ENCODE measurements at regions not wholly inside any gene's neighbourhood (a gene's known extent, or its start where the extent isn't known, plus 50 kb on each side); places are given as distances from the start of the nearest gene placed in this dataset.

DNA sequence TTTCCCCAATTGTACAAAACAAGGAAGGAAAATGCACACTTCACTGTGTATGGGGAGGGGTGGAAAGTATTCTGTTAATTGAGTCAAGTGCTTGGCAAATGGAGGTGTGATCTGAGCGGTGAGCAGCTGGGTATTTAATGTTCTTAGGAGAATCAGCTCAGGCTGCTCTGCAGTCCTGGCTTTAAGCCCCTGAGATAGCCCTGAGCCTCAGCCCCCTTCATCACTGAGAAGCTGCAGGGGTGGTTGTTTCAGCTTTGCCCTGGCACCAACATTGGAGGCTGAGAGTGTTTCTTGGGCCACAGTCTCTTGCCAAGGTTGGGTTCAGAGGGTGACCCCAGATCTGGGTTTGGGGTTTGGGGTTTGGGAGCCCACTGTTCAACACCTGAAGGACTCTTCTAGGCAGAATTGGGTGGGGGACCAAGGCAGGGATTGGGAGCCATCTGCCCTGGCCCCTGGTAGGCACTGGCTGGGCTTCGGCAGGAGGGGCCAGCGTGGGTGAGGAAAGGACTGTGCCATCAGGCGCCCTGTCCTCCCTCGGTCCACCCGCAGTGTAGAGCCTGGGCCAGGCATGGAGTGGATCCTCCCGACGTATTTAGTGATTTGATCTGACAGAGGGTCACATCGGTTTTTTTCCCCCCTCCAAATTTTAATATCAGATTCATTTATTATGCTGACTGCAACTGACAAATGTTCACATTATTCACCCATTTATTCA is 66.7 kb upstream of the ZNF536 start:
- intact Hi-C loops (cut with micrococcal nuclease) (no loop called here), dilution Hi-C loops (cut with HindIII; ENCODE audit: low sequenced_read_pairs, unreplicated experiment) (no loop called here), in situ Hi-C loops (cut with MboI; ENCODE audit: low sequenced_read_pairs) (no loop called here)
- Histone ChIP-seq H4K5ac (ENCODE audit: low read depth, low read length) (no peak overlapping the region), H2BK15ac (ENCODE audit: low read depth, low read length) (no peak overlapping the region), H2BK120ac (ENCODE audit: low read depth, low read length) (no peak overlapping the region), H3K27me3 (ENCODE audit: control insufficient read depth, insufficient read depth, low read length) (no peaks in the 10 kb centered on the region), H4K20me1 (ENCODE audit: insufficient read depth, low read length) (no peaks in the 10 kb centered on the region), H2BK5ac (ENCODE audit: low read depth, low read length, poor library complexity, severe bottlenecking) (no peak overlapping the region), H2AFZ (replicated peaks; ENCODE audit: low read length, poor library complexity) (no peak overlapping the region), H3K79me1 (ENCODE audit: low read depth in 1 of 2, low read length in 2 of 2) (no peaks in the 10 kb centered on the region), H3K36me3 (ENCODE audit: control insufficient read depth, insufficient read depth, low read length) (no peaks in the 10 kb centered on the region), H3K9me3 (ENCODE audit: control insufficient read depth, insufficient read depth, low read length) (peaks cover 20% of the 10 kb centered on the region), H3K23ac (ENCODE audit: low read depth, low read length) (no peak overlapping the region), H4K91ac (ENCODE audit: insufficient read depth, low read depth, low read length) (no peak overlapping the region), H2BK20ac (ENCODE audit: low read depth, low read length) (no peak overlapping the region), H3K18ac (ENCODE audit: low read depth, low read length) (no peak overlapping the region), H3K14ac (replicated peaks; ENCODE audit: low read depth, low read length) (no peak overlapping the region), H3K9me1 (ENCODE audit: insufficient read depth, low read length) (no peaks in the 10 kb centered on the region), H3K9ac (ENCODE audit: low read depth, low read length) (no peak overlapping the region), H4K8ac (ENCODE audit: low read depth in 2 of 2, low read length in 2 of 2) (no peak overlapping the region), H2AK5ac (ENCODE audit: low read depth, low read length) (no peak overlapping the region), H3K56ac (ENCODE audit: extremely low read depth, insufficient read depth, low read length) (no peak overlapping the region), H2AK9ac (replicated peaks; ENCODE audit: low read depth, low read length, poor library complexity) (no peak overlapping the region), H3K4me1 (ENCODE audit: control insufficient read depth, insufficient read depth, low read length) (no peaks in the 10 kb centered on the region), H3K4me2 (ENCODE audit: low read depth, low read length) (no peak overlapping the region), H3K4ac (ENCODE audit: low read depth, low read length) (no peak overlapping the region), H3K4me3 (ENCODE audit: insufficient read depth, low read depth, low read length) (no peak overlapping the region), H3K27ac (ENCODE audit: insufficient read depth, low read length) (no peak overlapping the region)
- WGBS, 2 experiments (ENCODE audit: extremely low coverage in 2 of 2, insufficient read length in 1 of 2), result 82% methylated on average over 2 of the region's 9 CpGs; no CpG with 5 or more reads in 1 of the 2 experiments
- ATAC-seq (ENCODE audit: low read depth), result no peak
- no TSS peak for BruUV-seq (replicated peaks)
- ChIA-PET CTCF (no interaction called here), POLR2A (ENCODE audit: unreplicated experiment) (interaction anchor here (0.5 kb wide), 1 partner anchor 1690 kb away, joined by 3 read pairs; no protein-coding TSS in a partner anchor)
- no peak for DNase-seq
- TF ChIP-seq MAZ (IDR thresholded peaks at IDR 0.05; ENCODE audit: borderline replicate concordance, low read depth, low read length) (no peak), MAFK (IDR thresholded peaks at IDR 0.05; ENCODE audit: low read depth, low read length) (no peak), POLR2A (IDR thresholded peaks at IDR 0.05; ENCODE audit: low read depth, low read length) (no peak), CHD1 (IDR thresholded peaks at IDR 0.05; ENCODE audit: low read depth, low read length) (no peak), RCOR1 (IDR thresholded peaks at IDR 0.05; ENCODE audit: insufficient replicate concordance, low read length) (no peak), RAD21 (IDR thresholded peaks at IDR 0.05; ENCODE audit: low read length) (no peak), NFE2L2 (IDR thresholded peaks at IDR 0.05; ENCODE audit: low read depth, low read length) (no peak), SMC3 (IDR thresholded peaks at IDR 0.05; ENCODE audit: low read depth, low read length) (no peak)
- TF ChIP-seq, protein P1, sequence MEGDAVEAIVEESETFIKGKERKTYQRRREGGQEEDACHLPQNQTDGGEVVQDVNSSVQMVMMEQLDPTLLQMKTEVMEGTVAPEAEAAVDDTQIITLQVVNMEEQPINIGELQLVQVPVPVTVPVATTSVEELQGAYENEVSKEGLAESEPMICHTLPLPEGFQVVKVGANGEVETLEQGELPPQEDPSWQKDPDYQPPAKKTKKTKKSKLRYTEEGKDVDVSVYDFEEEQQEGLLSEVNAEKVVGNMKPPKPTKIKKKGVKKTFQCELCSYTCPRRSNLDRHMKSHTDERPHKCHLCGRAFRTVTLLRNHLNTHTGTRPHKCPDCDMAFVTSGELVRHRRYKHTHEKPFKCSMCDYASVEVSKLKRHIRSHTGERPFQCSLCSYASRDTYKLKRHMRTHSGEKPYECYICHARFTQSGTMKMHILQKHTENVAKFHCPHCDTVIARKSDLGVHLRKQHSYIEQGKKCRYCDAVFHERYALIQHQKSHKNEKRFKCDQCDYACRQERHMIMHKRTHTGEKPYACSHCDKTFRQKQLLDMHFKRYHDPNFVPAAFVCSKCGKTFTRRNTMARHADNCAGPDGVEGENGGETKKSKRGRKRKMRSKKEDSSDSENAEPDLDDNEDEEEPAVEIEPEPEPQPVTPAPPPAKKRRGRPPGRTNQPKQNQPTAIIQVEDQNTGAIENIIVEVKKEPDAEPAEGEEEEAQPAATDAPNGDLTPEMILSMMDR (conservative IDR thresholded peaks at IDR 0.05; ENCODE audit: low read depth, low read length), result no peak
- TF ChIP-seq, protein P2, sequence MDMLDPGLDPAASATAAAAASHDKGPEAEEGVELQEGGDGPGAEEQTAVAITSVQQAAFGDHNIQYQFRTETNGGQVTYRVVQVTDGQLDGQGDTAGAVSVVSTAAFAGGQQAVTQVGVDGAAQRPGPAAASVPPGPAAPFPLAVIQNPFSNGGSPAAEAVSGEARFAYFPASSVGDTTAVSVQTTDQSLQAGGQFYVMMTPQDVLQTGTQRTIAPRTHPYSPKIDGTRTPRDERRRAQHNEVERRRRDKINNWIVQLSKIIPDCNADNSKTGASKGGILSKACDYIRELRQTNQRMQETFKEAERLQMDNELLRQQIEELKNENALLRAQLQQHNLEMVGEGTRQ (IDR thresholded peaks at IDR 0.05; ENCODE audit: low read depth, low read length), result no peak

Data from IMR-90 (cell line).